HEK293 (cell line): ENCODE measurements at regions not wholly inside any gene's neighbourhood (a gene's known extent, or its start where the extent isn't known, plus 50 kb on each side); places are given as distances from the start of the nearest gene placed in this dataset.

ENCODE experiments used
- CTCF ChIP-seq: fragments of 450-650 bp; formaldehyde crosslinking; IDR thresholded peaks from 2 replicates; pipeline ENCODE4 v1.5.1; 2016; ENCODE audit warnings: missing biosample characterization, missing genetic modification characterization
- KLF17 ChIP-seq: fragments of 450-650 bp; formaldehyde crosslinking; IDR thresholded peaks from 2 replicates; pipeline ENCODE4 v1.5.1; 2016; ENCODE audit warnings: missing biosample characterization, missing genetic modification characterization
- PATZ1 ChIP-seq: fragments of 450-650 bp; formaldehyde crosslinking; IDR thresholded peaks from 2 replicates; pipeline ENCODE4 v1.5.1; 2016; ENCODE audit warnings: missing biosample characterization, missing genetic modification characterization
- SCRT1 ChIP-seq: fragments of 450-650 bp; formaldehyde crosslinking; IDR thresholded peaks from 2 replicates; pipeline ENCODE4 v1.5.1; 2016; ENCODE audit warnings: missing biosample characterization, missing genetic modification characterization, borderline replicate concordance
- TCF7L2 ChIP-seq: IDR thresholded peaks from 2 replicates; pipeline ENCODE4 v1.6.1; 2011; ENCODE audit warnings: low read depth, mild to moderate bottlenecking, inconsistent platforms, low read length, moderate library complexity, borderline replicate concordance
- ZIC2 ChIP-seq: fragments of 450-650 bp; formaldehyde crosslinking; IDR thresholded peaks from 2 replicates; pipeline ENCODE4 v1.5.1; 2016; ENCODE audit warnings: missing biosample characterization, missing genetic modification characterization
- ZNF184 ChIP-seq: fragments of 450-650 bp; IDR thresholded peaks from 2 replicates; pipeline ENCODE4 v1.5.1; 2018; ENCODE audit warnings: missing biosample characterization, mild to moderate bottlenecking, missing genetic modification characterization
- ZNF280D ChIP-seq: fragments of 450-650 bp; formaldehyde crosslinking; IDR thresholded peaks from 2 replicates; pipeline ENCODE4 v1.5.1; 2016; ENCODE audit warnings: missing biosample characterization, missing genetic modification characterization
- ZNF610 ChIP-seq: fragments of 450-650 bp; formaldehyde crosslinking; IDR thresholded peaks from 2 replicates; pipeline ENCODE4 v1.5.1; 2016; ENCODE audit warnings: missing biosample characterization, missing genetic modification characterization, borderline replicate concordance
- ZNF791 ChIP-seq: fragments of 450-650 bp; formaldehyde crosslinking; IDR thresholded peaks from 2 replicates; pipeline ENCODE4 v1.5.1; 2016; ENCODE audit warnings: missing biosample characterization, missing genetic modification characterization
- ZNF830 ChIP-seq: fragments of 450-650 bp; IDR thresholded peaks from 2 replicates; pipeline ENCODE4 v1.5.0; 2018; ENCODE audit warnings: missing biosample characterization, missing genetic modification characterization, low read depth, mild to moderate bottlenecking, moderate library complexity
- ZSCAN30 ChIP-seq: fragments of 450-650 bp; IDR thresholded peaks from 2 replicates; pipeline ENCODE4 v1.5.1; 2018; ENCODE audit warnings: missing biosample characterization, mild to moderate bottlenecking, missing genetic modification characterization, moderate library complexity

GRCh38 chr4:123578276-123579029, 181.9 kb downstream of the SPRY1 start:
- TF ChIP-seq TCF7L2 (no peak), ZNF791 (tag by site-specific recombination) (no peak), CTCF (no peak), PATZ1 (tag by site-specific recombination) (no peak), ZNF830 (tag by site-specific recombination) (no peak), SCRT1 (tag by site-specific recombination) (no peak), ZSCAN30 (tag by site-specific recombination) (no peak), ZIC2 (tag by site-specific recombination) (no peak), KLF17 (tag by site-specific recombination) (no peak), ZNF610 (tag by site-specific recombination) (no peak), ZNF184 (tag by site-specific recombination) (no peak), ZNF280D (no peak)
